Right lobe of liver (tissue), 6 donors: ENCODE measurements at regions not wholly inside any gene's neighbourhood (a gene's known extent, or its start where the extent isn't known, plus 50 kb on each side); places are given as distances from the start of the nearest gene placed in this dataset.
A peak's percentile ranks its signal among the peaks of the same experiment; 100 is the strongest.

ENCODE experiments used
- ATAC-seq, 4 donors: fragments of 200-7000 bp; cut with Tn5 transposase; one replicate each; pipeline ENCODE4 v1.9.1; 2020; ENCODE audit warnings: mild to moderate bottlenecking in 4 of 4, moderate library complexity in 4 of 4
- DNase-seq, 3 donors: peaks; one replicate each; pipeline ENCODE4 v3.0.0-alpha.2; 2020
- H3K27ac ChIP-seq, 3 donors: fragments of 200-600 bp; one replicate each; pipeline ENCODE4 v1.8.0; 2022
- H3K27me3 ChIP-seq, 2 donors: fragments of 200-600 bp; one replicate each; pipeline ENCODE4 v1.8.0; 2022
- H3K36me3 ChIP-seq, 4 donors: fragments of 200-600 bp; sonication (generic) in 1 of 4; one replicate each; pipeline versions ENCODE4 v1.5.1 to v1.8.0; 2017 to 2022; ENCODE audit warnings: control low read depth in 1 of 4
- H3K4me1 ChIP-seq, 4 donors: fragments of 200-600 bp; sonication (generic) in 1 of 4; one replicate each; pipeline versions ENCODE4 v1.5.1 to v1.8.0; 2017 to 2022; ENCODE audit warnings: control low read depth in 1 of 4
- H3K4me3 ChIP-seq, 3 donors: fragments of 200-600 bp; one replicate each; pipeline ENCODE4 v1.8.0; 2022
- H3K9me3 ChIP-seq, 4 donors: fragments of 200-600 bp; sonication (generic) in 1 of 4; one replicate each; pipeline versions ENCODE4 v1.5.1 to v1.8.0; 2017 to 2022; ENCODE audit warnings: control low read depth in 1 of 4
- POLR2A ChIP-seq: fragments of 450-650 bp; IDR thresholded peaks from one replicate; pipeline ENCODE4 v1.6.1; 2017; ENCODE audit warnings: antibody characterized with exemption, mild to moderate bottlenecking
- WGBS: methylation state at CpG from one replicate; pipeline ENCODE4 v1.1.6; 2018; ENCODE audit warnings: low coverage, low lambda C conversion rate; ENCODE audit not compliant: insufficient coverage; ENCODE audit errors: missing lambda C conversion rate; 5-methylcytosine and 5-hydroxymethylcytosine counted together
- intact Hi-C, 2 donors: fragments of 100-400 bp; cut with DNase I; formaldehyde crosslinking; loops; one replicate each; pipeline versions ENCODE4 v1.11.2 to v1.14.1; 2022
- TF ChIP-seq, protein P1 (sequence below), 4 donors: fragments of 200-600 bp in 3 of 4; fragments of 450-650 bp in 1 of 4; IDR thresholded peaks; one replicate each; pipeline versions ENCODE4 v1.5.1 to v1.8.0; 2016 to 2022; ENCODE audit warnings: antibody characterized with exemption in 4 of 4, mild to moderate bottlenecking in 2 of 4
- donor health status: DM: no; HTN: yes; CAD: no.
- donor health status: DM: no; HTN: no; CAD: no.
- donor health status: DM: no; HTN: no; CAD: no.
- donor health status: DM: no; HTN: yes; CAD: no.
- donor health status: DM: no; HTN: yes; CAD: no.

DNA sequence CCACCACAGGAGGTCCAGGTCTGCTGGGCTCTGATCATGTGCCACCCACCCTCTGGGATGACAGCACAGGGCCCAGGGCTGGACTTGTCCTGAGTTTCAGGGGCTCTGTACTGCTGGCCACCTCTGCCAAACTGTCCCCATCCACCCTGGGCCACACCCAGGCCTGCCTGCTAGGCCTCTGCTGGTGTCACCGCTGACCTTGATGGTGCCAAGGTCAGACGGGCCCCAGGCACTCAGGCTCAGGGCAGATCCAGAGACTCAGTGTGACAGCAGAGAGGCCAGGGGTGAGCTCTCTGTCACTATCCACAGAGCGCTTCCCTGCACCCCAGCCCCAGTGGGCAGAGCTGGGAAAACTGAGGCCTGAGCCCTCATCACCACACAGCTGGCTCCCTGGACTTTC is 75.6 kb downstream of the RMI2 start:
- no peak overlapping the region for H3K4me3 ChIP-seq
- H3K27ac ChIP-seq = no peak overlapping the region
- TF ChIP-seq, protein P1, sequence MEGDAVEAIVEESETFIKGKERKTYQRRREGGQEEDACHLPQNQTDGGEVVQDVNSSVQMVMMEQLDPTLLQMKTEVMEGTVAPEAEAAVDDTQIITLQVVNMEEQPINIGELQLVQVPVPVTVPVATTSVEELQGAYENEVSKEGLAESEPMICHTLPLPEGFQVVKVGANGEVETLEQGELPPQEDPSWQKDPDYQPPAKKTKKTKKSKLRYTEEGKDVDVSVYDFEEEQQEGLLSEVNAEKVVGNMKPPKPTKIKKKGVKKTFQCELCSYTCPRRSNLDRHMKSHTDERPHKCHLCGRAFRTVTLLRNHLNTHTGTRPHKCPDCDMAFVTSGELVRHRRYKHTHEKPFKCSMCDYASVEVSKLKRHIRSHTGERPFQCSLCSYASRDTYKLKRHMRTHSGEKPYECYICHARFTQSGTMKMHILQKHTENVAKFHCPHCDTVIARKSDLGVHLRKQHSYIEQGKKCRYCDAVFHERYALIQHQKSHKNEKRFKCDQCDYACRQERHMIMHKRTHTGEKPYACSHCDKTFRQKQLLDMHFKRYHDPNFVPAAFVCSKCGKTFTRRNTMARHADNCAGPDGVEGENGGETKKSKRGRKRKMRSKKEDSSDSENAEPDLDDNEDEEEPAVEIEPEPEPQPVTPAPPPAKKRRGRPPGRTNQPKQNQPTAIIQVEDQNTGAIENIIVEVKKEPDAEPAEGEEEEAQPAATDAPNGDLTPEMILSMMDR (IDR thresholded peaks at IDR 0.05) = no peak
- no peak for TF ChIP-seq POLR2A
- intact Hi-C loops = no loop called here
- no peaks in the 10 kb centered on the region for H3K9me3 ChIP-seq
- peak in 1 of 4 donors; percentile 18 for ATAC-seq
- H3K27me3 ChIP-seq = no peaks in the 10 kb centered on the region
- peak in 1 of 3 donors; percentile 46 for DNase-seq
- H3K36me3 ChIP-seq = no peaks in the 10 kb centered on the region
- no peaks in the 10 kb centered on the region for H3K4me1 ChIP-seq
- no CpG with 5 or more reads among the region's 3 CpGs for WGBS

DNA sequence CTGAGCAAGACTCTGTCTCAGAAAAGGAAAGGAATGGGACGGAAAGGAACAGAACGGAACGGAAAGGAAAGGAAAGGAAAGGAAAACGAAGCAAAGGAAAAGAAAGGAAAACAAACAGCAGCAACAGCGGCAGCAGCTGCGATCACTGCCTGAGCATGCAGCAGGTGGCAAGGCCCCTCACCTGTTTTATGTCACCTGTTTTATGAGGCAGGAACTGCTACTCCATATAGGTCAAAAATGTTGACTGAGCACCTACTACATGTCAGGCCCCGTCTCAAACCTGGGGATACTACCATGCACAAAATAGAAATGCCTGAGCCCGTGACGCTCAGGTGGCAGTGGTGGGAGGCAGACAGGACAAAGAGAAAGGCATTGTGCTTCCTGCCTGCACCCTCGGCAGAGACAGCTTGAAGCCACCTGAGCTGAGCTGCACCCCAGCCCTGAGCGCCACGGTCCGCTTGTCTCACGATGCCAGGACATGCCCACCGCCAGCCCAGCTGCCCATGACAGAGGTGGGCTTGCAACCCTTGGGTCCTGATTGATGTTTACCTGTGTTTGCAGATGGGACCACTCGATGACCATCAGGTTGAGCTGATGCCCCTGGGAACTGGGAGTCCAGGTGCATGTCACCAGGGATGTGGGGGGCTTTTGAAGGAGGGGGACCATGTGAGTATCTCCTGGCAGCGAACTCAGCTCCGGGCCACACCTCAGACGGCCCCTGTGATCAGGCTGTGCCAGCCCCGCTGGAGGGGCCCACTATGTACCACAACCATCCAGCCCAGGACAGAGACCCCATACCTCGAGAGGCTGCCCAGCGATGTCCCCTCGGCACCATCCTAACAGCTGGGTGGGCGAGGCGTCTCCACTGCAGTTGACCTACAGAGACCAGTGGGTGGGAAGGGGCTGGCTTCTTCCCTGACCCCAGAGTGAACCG is 77.4 kb downstream of the RMI2 start:
- DNase-seq = peak in 1 of 3 donors; percentile 44
- WGBS = 60% methylated on average over 3 of the region's 26 CpGs
- no peaks in the 10 kb centered on the region for H3K27me3 ChIP-seq
- intact Hi-C loops = no loop called here
- no peaks in the 10 kb centered on the region for H3K4me1 ChIP-seq
- peak in 1 of 4 donors; percentile 23 for ATAC-seq
- H3K4me3 ChIP-seq = no peak overlapping the region
- no peak overlapping the region for H3K27ac ChIP-seq
- no peaks in the 10 kb centered on the region for H3K9me3 ChIP-seq
- no peak for TF ChIP-seq POLR2A
- TF ChIP-seq, protein P1 (IDR thresholded peaks at IDR 0.05) = no peak
- no peaks in the 10 kb centered on the region for H3K36me3 ChIP-seq

DNA sequence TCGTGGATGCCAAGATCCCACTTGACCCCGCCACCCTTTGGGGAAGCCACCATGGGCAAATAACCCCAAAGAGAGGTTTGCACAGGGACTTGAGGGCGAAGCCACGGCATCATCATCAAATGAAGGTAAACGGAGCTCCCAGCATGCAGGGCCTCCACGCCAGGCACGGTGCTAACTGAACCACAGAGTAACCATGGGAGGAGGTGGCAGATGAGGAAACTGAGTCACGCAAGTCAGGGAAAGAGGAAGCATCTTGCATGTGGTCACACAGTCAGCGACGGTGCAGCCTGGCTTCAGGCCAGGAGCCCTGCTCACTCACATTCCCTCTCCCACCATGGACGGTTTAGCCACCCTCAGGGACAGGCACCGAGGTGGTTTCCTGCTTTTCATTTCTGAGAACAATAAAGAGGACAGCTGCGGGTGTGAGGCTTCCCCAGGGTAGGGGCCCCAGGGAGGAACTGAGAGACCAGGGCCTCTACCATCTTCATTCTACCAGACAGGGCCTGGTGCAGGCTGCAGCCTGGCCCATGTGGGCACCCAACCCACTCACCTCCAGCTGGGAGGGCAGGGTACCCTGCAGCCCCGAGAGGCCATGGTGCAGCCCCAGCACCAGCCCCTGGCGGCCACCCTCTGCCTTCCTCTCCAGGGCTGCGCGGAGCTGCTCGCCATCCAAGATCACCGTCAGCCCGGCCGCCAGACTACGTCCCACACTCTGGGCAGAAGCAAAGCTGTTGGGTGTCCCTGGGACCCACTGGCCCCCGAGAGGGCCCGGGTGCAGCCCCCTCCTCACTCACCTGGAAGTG is 78.3 kb downstream of the RMI2 start:
- intact Hi-C loops = no loop called here
- 68% methylated on average over 7 of the region's 24 CpGs for WGBS
- peak in 1 of 4 donors; percentile 22 for ATAC-seq

DNA sequence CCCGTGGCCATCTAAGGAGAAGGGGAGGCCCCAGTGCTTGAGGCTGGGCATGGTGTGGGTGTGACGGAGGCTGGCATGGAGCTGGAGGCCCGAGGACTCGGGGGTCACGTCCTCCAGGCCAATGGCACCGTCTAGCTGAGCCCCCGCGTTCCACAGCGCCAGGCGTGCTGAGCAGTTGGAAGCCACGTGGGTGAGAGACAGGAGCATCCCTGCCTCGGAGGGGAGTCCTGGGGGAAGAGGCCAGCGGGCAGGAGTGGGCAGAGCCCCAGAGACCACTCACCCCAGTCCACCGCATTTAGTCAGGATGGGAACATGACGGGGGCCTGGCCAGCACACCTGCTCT is 78.8 kb downstream of the RMI2 start:
- no peak for TF ChIP-seq POLR2A
- TF ChIP-seq, protein P1 (IDR thresholded peaks at IDR 0.05) = no peak
- peak in 1 of 4 donors; percentile 24 for ATAC-seq
- H3K27ac ChIP-seq = no peak overlapping the region
- no peaks in the 10 kb centered on the region for H3K27me3 ChIP-seq
- WGBS = no CpG with 5 or more reads among the region's 15 CpGs
- H3K4me1 ChIP-seq = no peaks in the 10 kb centered on the region
- no peak overlapping the region for H3K4me3 ChIP-seq
- no peaks in the 10 kb centered on the region for H3K36me3 ChIP-seq
- intact Hi-C loops = no loop called here
- no peaks in the 10 kb centered on the region for H3K9me3 ChIP-seq
- DNase-seq = peak in 1 of 3 donors; percentile 45

More for the DNA sequence above, 78.3 kb downstream of the RMI2 start:
- Histone ChIP-seq H3K27me3 (no peaks in the 10 kb centered on the region), H3K36me3 (no peaks in the 10 kb centered on the region), H3K4me1 (no peaks in the 10 kb centered on the region), H3K9me3 (no peaks in the 10 kb centered on the region), H3K27ac (no peak overlapping the region), H3K4me3 (no peak overlapping the region)
- peak in 1 of 3 donors; percentile 46 for DNase-seq
- TF ChIP-seq, protein P1 (IDR thresholded peaks at IDR 0.05) = no peak
- no peak for TF ChIP-seq POLR2A
